ENCODE measurements at regions not wholly inside any gene's neighbourhood (a gene's known extent, or its start where the extent isn't known, plus 50 kb on each side); places are given as distances from the start of the nearest gene placed in this dataset.

DNA sequence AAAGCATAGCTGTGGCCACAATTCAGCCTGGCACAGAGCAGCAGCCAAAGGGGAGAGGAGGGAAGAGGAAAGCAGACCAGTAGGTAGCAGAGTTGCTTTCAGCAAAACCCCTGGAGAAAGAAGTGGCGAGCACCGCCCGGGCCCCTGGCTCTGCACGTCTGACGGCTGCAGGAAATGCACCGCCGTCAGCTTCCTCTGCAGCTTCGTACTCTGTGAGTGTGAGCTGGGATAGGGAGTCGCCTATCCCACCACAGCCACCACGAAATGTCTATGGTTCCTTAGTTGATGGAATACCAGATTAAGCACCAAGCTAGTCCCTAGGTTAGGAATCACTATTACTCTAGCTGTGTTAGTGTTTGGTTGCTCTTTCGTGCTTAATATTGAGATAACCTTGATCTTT is 79.9 kb upstream of the NAA20 start:
- intact Hi-C loops (cut with micrococcal nuclease) = loop anchor here (2.0 to 10.0 kb wide), 5 partner anchors 22 to 70 kb away; no protein-coding TSS in a partner anchor
- H3K4me2 ChIP-seq (replicated peaks; ENCODE audit: extremely low read depth, low read length, poor library complexity, severe bottlenecking) = peak overlapping the region; percentile 81
- H3K9ac ChIP-seq (ENCODE audit: insufficient read depth, low read length, poor library complexity, severe bottlenecking) = peak overlapping the region; percentile 81
- Mint-ChIP-seq H3K36me3 (peaks cover 38 to 67% of the 10 kb centered on the region in 2 donors), H3K9me3 (peaks cover 0 to 5% (median 2%) of the 10 kb centered on the region in 7 donors), H3K4me3 (peak overlapping the region; percentile 82 to 91), H3K27me3 (ENCODE audit: low read depth in 3 of 3) (peaks cover 0 to 4% (median 2%) of the 10 kb centered on the region in 3 donors), H3K27ac (peak overlapping the region; percentile 95 to 100 (median 98)), H3K4me1 (peaks cover 98% of the 10 kb centered on the region)
- peaks cover 71% of the 10 kb centered on the region for H3K79me2 ChIP-seq (ENCODE audit: insufficient read depth, low read length)
- peaks cover 12 to 18% of the 10 kb centered on the region in 2 donors for H3K36me3 ChIP-seq (replicated peaks in 1 of 2; ENCODE audit: control insufficient read depth in 1 of 2, insufficient read depth in 2 of 2, low read length in 2 of 2)
- TF ChIP-seq, protein P1, sequence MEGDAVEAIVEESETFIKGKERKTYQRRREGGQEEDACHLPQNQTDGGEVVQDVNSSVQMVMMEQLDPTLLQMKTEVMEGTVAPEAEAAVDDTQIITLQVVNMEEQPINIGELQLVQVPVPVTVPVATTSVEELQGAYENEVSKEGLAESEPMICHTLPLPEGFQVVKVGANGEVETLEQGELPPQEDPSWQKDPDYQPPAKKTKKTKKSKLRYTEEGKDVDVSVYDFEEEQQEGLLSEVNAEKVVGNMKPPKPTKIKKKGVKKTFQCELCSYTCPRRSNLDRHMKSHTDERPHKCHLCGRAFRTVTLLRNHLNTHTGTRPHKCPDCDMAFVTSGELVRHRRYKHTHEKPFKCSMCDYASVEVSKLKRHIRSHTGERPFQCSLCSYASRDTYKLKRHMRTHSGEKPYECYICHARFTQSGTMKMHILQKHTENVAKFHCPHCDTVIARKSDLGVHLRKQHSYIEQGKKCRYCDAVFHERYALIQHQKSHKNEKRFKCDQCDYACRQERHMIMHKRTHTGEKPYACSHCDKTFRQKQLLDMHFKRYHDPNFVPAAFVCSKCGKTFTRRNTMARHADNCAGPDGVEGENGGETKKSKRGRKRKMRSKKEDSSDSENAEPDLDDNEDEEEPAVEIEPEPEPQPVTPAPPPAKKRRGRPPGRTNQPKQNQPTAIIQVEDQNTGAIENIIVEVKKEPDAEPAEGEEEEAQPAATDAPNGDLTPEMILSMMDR (IDR thresholded peaks at IDR 0.05) = no peak
- peak overlapping the region; percentile 74 to 97 for H3K27ac ChIP-seq (ENCODE audit: low read depth in 1 of 2, low read length in 2 of 2)
- no CpG with 5 or more reads among the region's 11 CpGs for WGBS (ENCODE audit: insufficient coverage)
- H4K20me1 ChIP-seq (ENCODE audit: insufficient read depth, low read length) = no peaks in the 10 kb centered on the region
- H3K27me3 ChIP-seq (ENCODE audit: control insufficient read depth in 2 of 2, insufficient read depth in 2 of 2, low read length in 2 of 2) = no peaks in the 10 kb centered on the region
- H3K4me3 ChIP-seq (replicated peaks in 1 of 3; ENCODE audit: low read depth in 2 of 3, low read length in 3 of 3) = peak overlapping the region; percentile 51 to 98 (median 83)
- H3K9me3 ChIP-seq (replicated peaks in 1 of 2; ENCODE audit: control insufficient read depth in 1 of 2, insufficient read depth in 1 of 2, low read length in 2 of 2) = no peaks in the 10 kb centered on the region
- H3K4me1 ChIP-seq (ENCODE audit: control insufficient read depth in 1 of 2, insufficient read depth in 2 of 2, low read length in 2 of 2) = peaks cover 97 to 98% of the 10 kb centered on the region in 2 donors
- peak overlapping the region; percentile 31 for H2AFZ ChIP-seq (ENCODE audit: insufficient read depth, low read depth, low read length, poor library complexity, severe bottlenecking)
- peak; percentile 52 to 70 (median 57) for DNase-seq

DNA sequence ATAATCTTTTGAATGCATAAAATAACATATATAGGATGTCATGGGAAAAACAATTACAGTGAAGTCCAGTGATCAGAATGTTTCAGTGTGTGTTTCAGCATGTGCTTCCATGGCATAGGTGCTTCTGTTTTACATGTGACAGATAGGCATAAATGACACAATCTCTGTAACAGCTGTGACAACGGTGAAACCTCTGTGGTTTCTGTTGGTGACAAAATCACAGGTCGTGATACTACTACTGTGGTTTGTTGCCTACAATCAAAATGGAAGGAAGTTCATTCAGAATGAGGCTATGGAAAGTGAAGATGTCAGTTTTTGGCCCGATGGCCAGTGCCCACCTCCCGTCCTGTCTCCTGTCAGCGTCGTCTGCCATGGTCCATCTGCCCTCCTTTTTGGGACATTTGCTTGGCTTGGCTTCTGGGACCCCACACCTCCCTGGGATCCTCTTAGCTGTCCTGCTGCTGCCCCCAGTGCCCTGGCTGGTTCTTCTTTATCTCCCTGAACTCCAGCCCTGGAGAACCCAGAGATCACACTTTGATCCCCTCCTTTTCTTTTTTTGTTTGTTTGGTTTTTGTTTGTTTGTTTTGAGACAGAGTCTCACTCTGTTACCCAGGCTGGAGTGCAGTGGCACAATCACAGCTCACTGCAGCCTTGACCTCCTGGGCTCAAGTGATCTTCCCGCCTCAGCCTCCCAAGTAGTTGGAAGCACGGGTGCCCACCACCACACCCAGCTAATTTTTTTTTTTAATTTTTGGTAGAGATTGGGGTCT is 79.3 kb upstream of the NAA20 start:
- H3K27ac ChIP-seq (ENCODE audit: low read depth in 1 of 2, low read length in 2 of 2) = peak overlapping the region; percentile 74 to 97
- H3K79me2 ChIP-seq (ENCODE audit: insufficient read depth, low read length) = peaks cover 70% of the 10 kb centered on the region
- peaks cover 97 to 98% of the 10 kb centered on the region in 2 donors for H3K4me1 ChIP-seq (ENCODE audit: control insufficient read depth in 1 of 2, insufficient read depth in 2 of 2, low read length in 2 of 2)
- H3K9me3 Mint-ChIP-seq = peaks cover 0 to 5% (median 2%) of the 10 kb centered on the region in 7 donors
- peak overlapping the region; percentile 81 for H3K9ac ChIP-seq (ENCODE audit: insufficient read depth, low read length, poor library complexity, severe bottlenecking)
- H3K4me2 ChIP-seq (replicated peaks; ENCODE audit: extremely low read depth, low read length, poor library complexity, severe bottlenecking) = peak overlapping the region; percentile 81
- H3K27me3 ChIP-seq (ENCODE audit: control insufficient read depth in 2 of 2, insufficient read depth in 2 of 2, low read length in 2 of 2) = no peaks in the 10 kb centered on the region
- WGBS (ENCODE audit: insufficient coverage) = 4% methylated on average over 4 of the region's 8 CpGs
- H3K4me3 Mint-ChIP-seq = peak overlapping the region; percentile 82 to 91
- H3K9me3 ChIP-seq (replicated peaks in 1 of 2; ENCODE audit: control insufficient read depth in 1 of 2, insufficient read depth in 1 of 2, low read length in 2 of 2) = no peaks in the 10 kb centered on the region
- TF ChIP-seq, protein P1 (IDR thresholded peaks at IDR 0.05) = no peak
- no peak overlapping the region for H2AFZ ChIP-seq (ENCODE audit: insufficient read depth, low read depth, low read length, poor library complexity, severe bottlenecking)
- peaks cover 98% of the 10 kb centered on the region for H3K4me1 Mint-ChIP-seq
- DNase-seq = peak; percentile 66 to 84 (median 79)
- peaks cover 0 to 4% (median 2%) of the 10 kb centered on the region in 3 donors for H3K27me3 Mint-ChIP-seq (ENCODE audit: low read depth in 3 of 3)
- peaks cover 37 to 63% of the 10 kb centered on the region in 2 donors for H3K36me3 Mint-ChIP-seq
- intact Hi-C loops (cut with micrococcal nuclease) = loop anchor here (2.0 to 10.0 kb wide), 5 partner anchors 23 to 71 kb away; no protein-coding TSS in a partner anchor
- H3K36me3 ChIP-seq (replicated peaks in 1 of 2; ENCODE audit: control insufficient read depth in 1 of 2, insufficient read depth in 2 of 2, low read length in 2 of 2) = peaks cover 12 to 18% of the 10 kb centered on the region in 2 donors
- no peaks in the 10 kb centered on the region for H4K20me1 ChIP-seq (ENCODE audit: insufficient read depth, low read length)
- H3K27ac Mint-ChIP-seq = peak overlapping the region; percentile 95 to 100 (median 98)
- peak overlapping the region; percentile 51 to 98 (median 83) for H3K4me3 ChIP-seq (replicated peaks in 1 of 3; ENCODE audit: low read depth in 2 of 3, low read length in 3 of 3)
